ENCODE measurements at regions not wholly inside any gene's neighbourhood (a gene's known extent, or its start where the extent isn't known, plus 50 kb on each side); places are given as distances from the start of the nearest gene placed in this dataset.

GRCh38 chr3:23646184-23646920 is 159.4 kb upstream of the UBE2E1 start:
- TF ChIP-seq POLR2AphosphoS5 (IDR thresholded peaks at IDR 0.05; ENCODE audit: borderline replicate concordance, low read depth, low read length): no peak
- TF ChIP-seq EZH2 (IDR thresholded peaks at IDR 0.05): no peak

Measured in SK-N-MC (cell line).